Osteoblast (primary cell): ENCODE measurements at regions not wholly inside any gene's neighbourhood (a gene's known extent, or its start where the extent isn't known, plus 50 kb on each side); places are given as distances from the start of the nearest gene placed in this dataset.
A peak's percentile ranks its signal among the peaks of the same experiment; 100 is the strongest.

Experiments
- DNase-seq: peaks from one replicate; pipeline ENCODE4 v3.0.0; 2011; ENCODE audit warnings: low spot score, mixed read lengths; ENCODE audit not compliant: insufficient read length; ENCODE audit errors: missing footprints
- H2AFZ ChIP-seq: 2 replicates; pipeline ENCODE4 v1.6.0; 2011; ENCODE audit warnings: mild to moderate bottlenecking, low read length
- H3K27ac ChIP-seq: 2 replicates; pipeline ENCODE4 v1.5.1; 2011; ENCODE audit warnings: mild to moderate bottlenecking, low read depth, low read length, moderate library complexity
- H3K27me3 ChIP-seq: 2 replicates; pipeline ENCODE4 v1.6.0; 2012; ENCODE audit warnings: mild to moderate bottlenecking, control low read depth, inconsistent platforms, low read length, moderate library complexity; ENCODE audit not compliant: insufficient read depth
- H3K36me3 ChIP-seq: 2 replicates; pipeline ENCODE4 v1.5.1; 2011; ENCODE audit warnings: mild to moderate bottlenecking, low read length, control low read depth, moderate library complexity; ENCODE audit not compliant: insufficient read depth
- H3K4me1 ChIP-seq: 2 replicates; pipeline ENCODE4 v1.5.1; 2011; ENCODE audit warnings: mild to moderate bottlenecking, low read length, control low read depth, moderate library complexity; ENCODE audit not compliant: insufficient read depth
- H3K4me2 ChIP-seq: 2 replicates; pipeline ENCODE4 v1.6.0; 2011; ENCODE audit warnings: mild to moderate bottlenecking, low read length; ENCODE audit not compliant: insufficient read depth
- H3K4me3 ChIP-seq: fragments of 200-600 bp; sonication (generic); 3 replicates; pipeline ENCODE4 v1.5.1; 2012; ENCODE audit warnings: mild to moderate bottlenecking, low read length, inconsistent platforms; ENCODE audit not compliant: insufficient read depth
- H3K79me2 ChIP-seq: 2 replicates; pipeline ENCODE4 v1.6.0; 2012; ENCODE audit warnings: mild to moderate bottlenecking, low read length, control low read depth, inconsistent platforms; ENCODE audit not compliant: insufficient read depth
- H3K9me3 ChIP-seq: 2 replicates; pipeline ENCODE4 v1.5.1; 2011; ENCODE audit warnings: low read depth, low read length, control low read depth
- H4K20me1 ChIP-seq: 2 replicates; pipeline ENCODE4 v1.6.0; 2012; ENCODE audit warnings: mild to moderate bottlenecking, low read length, control low read depth; ENCODE audit not compliant: insufficient read depth
- CTCF ChIP-seq: IDR thresholded peaks from 2 replicates; pipeline ENCODE4 v1.5.1; 2011; ENCODE audit warnings: mild to moderate bottlenecking, low read depth, low read length, moderate library complexity; ENCODE audit errors: extremely low read depth

DNA sequence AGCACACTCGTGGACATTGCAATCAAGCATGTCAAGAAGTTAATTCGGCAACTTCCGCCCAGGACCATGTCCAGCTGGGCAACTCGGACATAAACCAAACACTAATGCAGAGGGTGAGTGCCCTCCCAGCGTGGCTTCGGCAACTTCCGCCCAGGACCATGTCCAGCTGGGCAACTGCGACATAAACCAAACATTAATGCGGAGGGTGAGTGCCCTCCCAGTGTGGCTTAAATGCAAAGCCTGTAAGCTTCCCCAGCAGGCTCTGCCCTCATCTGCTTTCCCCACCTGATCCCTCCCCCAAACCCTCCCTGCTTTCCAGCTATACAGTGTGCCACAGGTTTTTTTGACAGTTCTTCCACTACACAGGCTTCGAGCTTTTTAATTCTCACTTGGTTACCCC is 143.4 kb downstream of the PXDC1 start:
- Histone ChIP-seq H4K20me1 (no peaks in the 10 kb centered on the region), H2AFZ (peak overlapping the region; percentile 57), H3K27me3 (no peaks in the 10 kb centered on the region), H3K4me1 (peaks cover 14% of the 10 kb centered on the region), H3K27ac (no peak overlapping the region), H3K4me3 (no peak overlapping the region), H3K4me2 (peak overlapping the region; percentile 36), H3K79me2 (no peaks in the 10 kb centered on the region), H3K9me3 (no peaks in the 10 kb centered on the region), H3K36me3 (no peaks in the 10 kb centered on the region)
- no peak for TF ChIP-seq CTCF
- no peak for DNase-seq

GRCh38 chr6:3607599-3607998 is 143.9 kb downstream of the PXDC1 start:
- H2AFZ ChIP-seq, result no peak overlapping the region
- no peak overlapping the region for H3K4me2 ChIP-seq
- no peak for TF ChIP-seq CTCF
- H4K20me1 ChIP-seq, result no peaks in the 10 kb centered on the region
- no peaks in the 10 kb centered on the region for H3K79me2 ChIP-seq
- H3K9me3 ChIP-seq, result no peaks in the 10 kb centered on the region
- H3K27ac ChIP-seq, result no peak overlapping the region
- H3K36me3 ChIP-seq, result no peaks in the 10 kb centered on the region
- no peaks in the 10 kb centered on the region for H3K27me3 ChIP-seq
- H3K4me3 ChIP-seq, result no peak overlapping the region
- peaks cover 9% of the 10 kb centered on the region for H3K4me1 ChIP-seq
- DNase-seq, result no peak

DNA sequence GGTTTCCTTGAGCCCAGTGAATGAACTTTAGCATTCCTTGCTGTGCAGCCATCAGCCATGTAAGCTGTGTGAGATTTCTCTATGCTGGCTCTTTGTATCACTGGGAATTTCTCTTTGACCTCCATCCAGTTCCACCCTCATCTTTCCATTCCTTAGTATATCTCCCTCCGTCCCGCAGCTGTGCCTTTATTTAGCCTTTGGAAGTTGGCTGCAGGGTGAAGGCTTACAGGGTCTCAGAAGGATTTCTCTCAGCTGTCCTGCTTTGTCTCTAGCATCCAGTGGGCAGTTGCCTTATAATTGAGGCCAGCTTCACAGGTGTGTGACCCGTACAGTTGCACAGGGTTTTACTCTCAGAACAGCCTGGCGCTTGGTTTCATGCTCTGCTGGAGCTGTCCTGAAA is 144.3 kb downstream of the PXDC1 start:
- H3K4me2 ChIP-seq, result no peak overlapping the region
- no peaks in the 10 kb centered on the region for H4K20me1 ChIP-seq
- H3K4me3 ChIP-seq, result no peak overlapping the region
- TF ChIP-seq CTCF, result no peak
- no peak for DNase-seq
- no peaks in the 10 kb centered on the region for H3K27me3 ChIP-seq
- peaks cover 4% of the 10 kb centered on the region for H3K4me1 ChIP-seq
- H3K9me3 ChIP-seq, result no peaks in the 10 kb centered on the region
- H3K27ac ChIP-seq, result no peak overlapping the region
- no peaks in the 10 kb centered on the region for H3K36me3 ChIP-seq
- H3K79me2 ChIP-seq, result no peaks in the 10 kb centered on the region
- H2AFZ ChIP-seq, result no peak overlapping the region

DNA sequence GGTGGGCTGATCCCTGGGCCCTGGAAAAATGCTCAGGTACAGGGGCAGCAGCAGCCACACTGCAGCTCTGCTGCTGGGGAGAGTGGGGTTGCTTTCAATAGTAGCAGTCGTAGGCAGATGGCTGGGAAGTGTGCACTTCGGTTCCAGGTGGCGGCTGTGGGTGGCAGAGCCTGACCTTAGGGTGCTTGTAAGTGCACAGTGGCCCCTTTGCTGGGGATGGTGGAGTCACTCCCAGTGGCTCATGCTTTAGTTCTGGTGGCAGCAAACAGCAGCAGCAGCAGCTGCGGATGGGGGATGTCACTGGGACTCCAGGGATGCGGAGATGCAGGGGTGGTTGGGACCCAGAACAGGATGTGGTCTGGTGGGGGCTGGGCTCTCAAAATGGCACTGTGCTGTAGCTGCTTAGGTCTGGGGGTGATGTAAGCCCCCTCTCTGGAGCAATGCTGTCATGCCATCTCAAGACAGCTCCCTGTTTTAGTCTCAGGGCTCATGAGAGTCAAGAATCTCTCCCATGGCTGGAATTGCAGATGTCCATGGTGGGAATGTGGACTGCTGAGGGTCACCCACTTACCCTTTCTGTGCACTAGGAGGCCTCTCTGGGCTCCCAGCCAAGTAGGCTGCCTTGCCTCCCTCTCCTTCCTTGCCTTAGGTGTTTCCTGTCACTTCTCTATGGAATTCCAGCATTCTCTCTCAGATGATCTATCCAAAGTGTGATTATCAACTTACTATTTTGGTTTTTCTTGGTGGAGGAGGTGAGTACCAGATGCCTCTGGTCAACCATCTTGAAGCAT is 146.7 kb upstream of the SLC22A23 start:
- Histone ChIP-seq H2AFZ (no peak overlapping the region), H3K79me2 (no peaks in the 10 kb centered on the region), H3K27me3 (no peaks in the 10 kb centered on the region), H3K27ac (no peak overlapping the region), H4K20me1 (no peaks in the 10 kb centered on the region), H3K4me1 (no peaks in the 10 kb centered on the region), H3K4me2 (no peak overlapping the region), H3K9me3 (no peaks in the 10 kb centered on the region), H3K36me3 (no peaks in the 10 kb centered on the region), H3K4me3 (no peak overlapping the region)
- TF ChIP-seq CTCF, result no peak
- no peak for DNase-seq
